AG08396 (cell line): ENCODE measurements at regions not wholly inside any gene's neighbourhood (a gene's known extent, or its start where the extent isn't known, plus 50 kb on each side); places are given as distances from the start of the nearest gene placed in this dataset.
"Not testable (repeated sequence)": the region's sequence is repeated elsewhere in the genome, so short reads cannot be mapped to it uniquely, and the experiment has no call there.

ENCODE experiments used
- DNase-seq: peaks from one replicate; pipeline ENCODE4 v3.0.0; 2012; ENCODE audit warnings: low spot score, mixed read lengths

GRCh38 chr21:28703861-28704260, 288.8 kb downstream of the LTN1 start:
- DNase-seq = no peak

- no peak for DNase-seq
Observed at GRCh38 chr21:28699596-28700259, 292.9 kb downstream of the LTN1 start.

- DNase-seq = no peak
Observed at GRCh38 chr21:28699186-28699585, 293.5 kb downstream of the LTN1 start.

GRCh38 chr21:28696844-28697410, 295.8 kb downstream of the LTN1 start:
- no peak for DNase-seq

GRCh38 chr21:28693476-28693875, 299.2 kb downstream of the LTN1 start:
- DNase-seq = no peak

GRCh38 chr21:28690196-28690595, 302.5 kb downstream of the LTN1 start:
- no peak for DNase-seq

GRCh38 chr21:28688381-28688780, 304.3 kb downstream of the LTN1 start:
- DNase-seq = no peak

- no peak for DNase-seq
Observed at GRCh38 chr21:28687586-28687985, 305.1 kb downstream of the LTN1 start.

GRCh38 chr21:28683982-28684752, 308.5 kb downstream of the LTN1 start:
- DNase-seq = no peak

- not testable (repeated sequence) for DNase-seq
Observed at GRCh38 chr21:28682884-28683283, 309.8 kb downstream of the LTN1 start.

GRCh38 chr21:28677096-28677495, 315.6 kb downstream of the LTN1 start:
- DNase-seq = not testable (repeated sequence)

GRCh38 chr21:28675331-28676041, 317.2 kb downstream of the LTN1 start:
- DNase-seq = peak; percentile 26

GRCh38 chr21:28674763-28675162, 317.9 kb downstream of the LTN1 start:
- no peak for DNase-seq

GRCh38 chr21:28671549-28672195, 321.0 kb downstream of the LTN1 start:
- DNase-seq = no peak

GRCh38 chr21:28669971-28670653, 322.6 kb downstream of the LTN1 start:
- DNase-seq = no peak

GRCh38 chr21:28669321-28669720, 323.4 kb downstream of the LTN1 start:
- no peak for DNase-seq

GRCh38 chr21:28663754-28664153, 328.9 kb downstream of the LTN1 start:
- no peak for DNase-seq

GRCh38 chr21:28663111-28663693, 329.5 kb downstream of the LTN1 start:
- no peak for DNase-seq

GRCh38 chr21:28657566-28657965, 335.1 kb downstream of the LTN1 start:
- DNase-seq = no peak

- DNase-seq = no peak
Observed at GRCh38 chr21:28655471-28655870, 337.2 kb downstream of the LTN1 start.

GRCh38 chr21:28654406-28654805, 338.3 kb downstream of the LTN1 start:
- no peak for DNase-seq
